ENCODE measurements at regions not wholly inside any gene's neighbourhood (a gene's known extent, or its start where the extent isn't known, plus 50 kb on each side); places are given as distances from the start of the nearest gene placed in this dataset.

- POLR2A ChIA-PET = no interaction called here
- Histone ChIP-seq H4K20me1 (ENCODE audit: insufficient read depth, low read length) (no peaks in the 10 kb centered on the region), H3K4me3 (ENCODE audit: low read depth, low read length, poor library complexity, severe bottlenecking) (no peak overlapping the region), H2AFZ (ENCODE audit: low read length) (no peak overlapping the region), H3K4me2 (ENCODE audit: low read length) (no peak overlapping the region), H3K79me2 (ENCODE audit: insufficient read depth, low read depth, low read length) (no peaks in the 10 kb centered on the region), H3K9me2 (ENCODE audit: insufficient read depth, low read length) (no peaks in the 10 kb centered on the region), H3K36me3 (ENCODE audit: insufficient read depth, low read length) (no peaks in the 10 kb centered on the region), H3K9me3 (ENCODE audit: low read length) (no peaks in the 10 kb centered on the region), H3K27ac (ENCODE audit: low read depth, low read length, poor library complexity, severe bottlenecking) (no peak overlapping the region), H3K4me1 (ENCODE audit: insufficient read depth, low read length, poor library complexity, severe bottlenecking) (no peaks in the 10 kb centered on the region)
- BruUV-seq (replicated peaks) = no TSS peak
- CTCF ChIA-PET (ENCODE audit: unreplicated experiment) = no interaction called here
- TF ChIP-seq EZH2phosphoT487 (IDR thresholded peaks at IDR 0.05; ENCODE audit: borderline replicate concordance, low read depth, low read length) (no peak), CTCF (conservative IDR thresholded peaks at IDR 0.05; ENCODE audit: low read length) (no peak)
- intact Hi-C loops (cut with micrococcal nuclease; ENCODE audit: unreplicated experiment) = no loop called here
- DNase-seq (ENCODE audit: low spot score) = no peak
These were observed 717.9 kb downstream of the ARAP2 start for GRCh38 chr4:35526456-35526855.

GRCh38 chr4:35534962-35535361 lies 709.4 kb downstream of the ARAP2 start:
- Histone ChIP-seq H4K20me1 (ENCODE audit: insufficient read depth, low read length) (no peaks in the 10 kb centered on the region), H3K79me2 (ENCODE audit: insufficient read depth, low read depth, low read length) (no peaks in the 10 kb centered on the region), H3K9me3 (ENCODE audit: low read length) (no peaks in the 10 kb centered on the region), H3K4me3 (ENCODE audit: low read depth, low read length, poor library complexity, severe bottlenecking) (no peak overlapping the region), H3K36me3 (ENCODE audit: insufficient read depth, low read length) (no peaks in the 10 kb centered on the region), H3K4me1 (ENCODE audit: insufficient read depth, low read length, poor library complexity, severe bottlenecking) (no peaks in the 10 kb centered on the region), H3K9me2 (ENCODE audit: insufficient read depth, low read length) (no peaks in the 10 kb centered on the region), H3K27ac (ENCODE audit: low read depth, low read length, poor library complexity, severe bottlenecking) (no peak overlapping the region), H3K4me2 (ENCODE audit: low read length) (no peak overlapping the region), H2AFZ (ENCODE audit: low read length) (no peak overlapping the region)
- CTCF ChIA-PET (ENCODE audit: unreplicated experiment) = no interaction called here
- no peak for DNase-seq (ENCODE audit: low spot score)
- intact Hi-C loops (cut with micrococcal nuclease; ENCODE audit: unreplicated experiment) = no loop called here
- TF ChIP-seq CTCF (conservative IDR thresholded peaks at IDR 0.05; ENCODE audit: low read length) (no peak), EZH2phosphoT487 (IDR thresholded peaks at IDR 0.05; ENCODE audit: borderline replicate concordance, low read depth, low read length) (no peak)
- BruUV-seq (replicated peaks) = no TSS peak
- POLR2A ChIA-PET = no interaction called here

GRCh38 chr4:35538807-35539206 lies 705.5 kb downstream of the ARAP2 start:
- intact Hi-C loops (cut with micrococcal nuclease; ENCODE audit: unreplicated experiment) = no loop called here
- Histone ChIP-seq H3K9me2 (ENCODE audit: insufficient read depth, low read length) (no peaks in the 10 kb centered on the region), H3K4me3 (ENCODE audit: low read depth, low read length, poor library complexity, severe bottlenecking) (no peak overlapping the region), H2AFZ (ENCODE audit: low read length) (no peak overlapping the region), H3K4me1 (ENCODE audit: insufficient read depth, low read length, poor library complexity, severe bottlenecking) (no peaks in the 10 kb centered on the region), H3K4me2 (ENCODE audit: low read length) (no peak overlapping the region), H3K36me3 (ENCODE audit: insufficient read depth, low read length) (no peaks in the 10 kb centered on the region), H3K27ac (ENCODE audit: low read depth, low read length, poor library complexity, severe bottlenecking) (no peak overlapping the region), H3K9me3 (ENCODE audit: low read length) (no peaks in the 10 kb centered on the region), H3K79me2 (ENCODE audit: insufficient read depth, low read depth, low read length) (no peaks in the 10 kb centered on the region), H4K20me1 (ENCODE audit: insufficient read depth, low read length) (no peaks in the 10 kb centered on the region)
- ChIA-PET POLR2A (no interaction called here), CTCF (ENCODE audit: unreplicated experiment) (no interaction called here)
- no peak for DNase-seq (ENCODE audit: low spot score)
- no TSS peak for BruUV-seq (replicated peaks)
- TF ChIP-seq EZH2phosphoT487 (IDR thresholded peaks at IDR 0.05; ENCODE audit: borderline replicate concordance, low read depth, low read length) (no peak), CTCF (conservative IDR thresholded peaks at IDR 0.05; ENCODE audit: low read length) (no peak)
